ENCODE measurements at regions not wholly inside any gene's neighbourhood (a gene's known extent, or its start where the extent isn't known, plus 50 kb on each side); places are given as distances from the start of the nearest gene placed in this dataset.

GRCh38 chrX:30156880-30157560, 58.3 kb upstream of the MAGEB2 start:
- H3K9me3 ChIP-seq = no peaks in the 10 kb centered on the region
- WGBS, 2 donors = 44 to 48% methylated on average over 4 of the region's 4 CpGs
- no peak for TF ChIP-seq CTCF (IDR thresholded peaks at IDR 0.05)
- H3K4me3 ChIP-seq = no peak overlapping the region
- no peaks in the 10 kb centered on the region for H3K36me3 ChIP-seq
- DNase-seq = no peak
- H3K4me1 ChIP-seq = no peaks in the 10 kb centered on the region
- peaks cover 0 to 7% (median 3%) of the 10 kb centered on the region in 4 donors for H3K27me3 ChIP-seq
- intact Hi-C loops (cut with DNase I) = no loop called here
- FAIRE-seq = no peak
- no peak for ATAC-seq
- no peak overlapping the region for H3K27ac ChIP-seq

GRCh38 chrX:30161043-30161442, 54.3 kb upstream of the MAGEB2 start:
- no peak for DNase-seq
- no peak for ATAC-seq
- intact Hi-C loops (cut with DNase I) = no loop called here
- WGBS, 2 donors = 51 to 63% methylated on average over 3 of the region's 3 CpGs
- no peak overlapping the region for H3K27ac ChIP-seq
- H3K36me3 ChIP-seq = no peaks in the 10 kb centered on the region
- H3K9me3 ChIP-seq = no peaks in the 10 kb centered on the region
- H3K4me3 ChIP-seq = no peak overlapping the region
- peaks cover 0 to 12% (median 4%) of the 10 kb centered on the region in 4 donors for H3K27me3 ChIP-seq
- no peak for TF ChIP-seq CTCF (IDR thresholded peaks at IDR 0.05)
- H3K4me1 ChIP-seq = no peaks in the 10 kb centered on the region
- no peak for FAIRE-seq
